Loucy (cell line): ENCODE measurements at regions not wholly inside any gene's neighbourhood (a gene's known extent, or its start where the extent isn't known, plus 50 kb on each side); places are given as distances from the start of the nearest gene placed in this dataset.

ENCODE experiments used
- EZH2phosphoT487 ChIP-seq: fragments of 200-600 bp; IDR thresholded peaks from 2 replicates; pipeline ENCODE4 v1.6.1; 2018; ENCODE audit warnings: antibody characterized with exemption, mild to moderate bottlenecking, moderate library complexity, borderline replicate concordance
- TF ChIP-seq, protein P1 (sequence below): fragments of 200-600 bp; sonication (generic); conservative IDR thresholded peaks from 2 replicates; pipeline ENCODE4 v1.5.1; 2014; ENCODE audit warnings: mild to moderate bottlenecking, antibody characterized with exemption, low read length

DNA sequence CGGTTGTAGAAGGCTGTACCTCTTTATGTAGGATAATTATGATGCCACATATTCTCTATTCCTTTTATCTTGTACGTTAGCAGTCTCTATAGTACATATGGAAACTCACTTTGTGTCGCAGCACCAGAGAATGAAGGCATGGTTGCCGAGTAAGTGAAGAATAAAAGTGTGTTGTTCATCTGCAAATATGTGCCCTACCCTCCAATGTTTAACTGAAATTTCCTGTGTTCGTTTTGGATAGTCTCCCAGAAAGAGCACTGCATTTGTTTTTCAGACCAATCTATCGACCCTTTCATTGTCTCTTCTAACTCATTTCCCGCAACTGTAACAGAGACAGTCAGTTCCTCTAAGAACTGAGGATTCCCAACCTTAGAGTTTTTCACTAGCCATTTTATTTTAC is 592.8 kb downstream of the TUSC7 start:
- TF ChIP-seq, protein P1, sequence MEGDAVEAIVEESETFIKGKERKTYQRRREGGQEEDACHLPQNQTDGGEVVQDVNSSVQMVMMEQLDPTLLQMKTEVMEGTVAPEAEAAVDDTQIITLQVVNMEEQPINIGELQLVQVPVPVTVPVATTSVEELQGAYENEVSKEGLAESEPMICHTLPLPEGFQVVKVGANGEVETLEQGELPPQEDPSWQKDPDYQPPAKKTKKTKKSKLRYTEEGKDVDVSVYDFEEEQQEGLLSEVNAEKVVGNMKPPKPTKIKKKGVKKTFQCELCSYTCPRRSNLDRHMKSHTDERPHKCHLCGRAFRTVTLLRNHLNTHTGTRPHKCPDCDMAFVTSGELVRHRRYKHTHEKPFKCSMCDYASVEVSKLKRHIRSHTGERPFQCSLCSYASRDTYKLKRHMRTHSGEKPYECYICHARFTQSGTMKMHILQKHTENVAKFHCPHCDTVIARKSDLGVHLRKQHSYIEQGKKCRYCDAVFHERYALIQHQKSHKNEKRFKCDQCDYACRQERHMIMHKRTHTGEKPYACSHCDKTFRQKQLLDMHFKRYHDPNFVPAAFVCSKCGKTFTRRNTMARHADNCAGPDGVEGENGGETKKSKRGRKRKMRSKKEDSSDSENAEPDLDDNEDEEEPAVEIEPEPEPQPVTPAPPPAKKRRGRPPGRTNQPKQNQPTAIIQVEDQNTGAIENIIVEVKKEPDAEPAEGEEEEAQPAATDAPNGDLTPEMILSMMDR = no peak
- TF ChIP-seq EZH2phosphoT487 = no peak
